NCI-H187 treated with DMSO at 0.1 percent for 48 hours (cell line): ENCODE measurements at regions not wholly inside any gene's neighbourhood (a gene's known extent, or its start where the extent isn't known, plus 50 kb on each side); places are given as distances from the start of the nearest gene placed in this dataset.
"Not testable (repeated sequence)": the region's sequence is repeated elsewhere in the genome, so short reads cannot be mapped to it uniquely, and the experiment has no call there.

ENCODE experiments used
- DNase-seq: peaks from one replicate; lab custom pipeline; 2025; lab: John Stamatoyannopoulos, UW

DNA sequence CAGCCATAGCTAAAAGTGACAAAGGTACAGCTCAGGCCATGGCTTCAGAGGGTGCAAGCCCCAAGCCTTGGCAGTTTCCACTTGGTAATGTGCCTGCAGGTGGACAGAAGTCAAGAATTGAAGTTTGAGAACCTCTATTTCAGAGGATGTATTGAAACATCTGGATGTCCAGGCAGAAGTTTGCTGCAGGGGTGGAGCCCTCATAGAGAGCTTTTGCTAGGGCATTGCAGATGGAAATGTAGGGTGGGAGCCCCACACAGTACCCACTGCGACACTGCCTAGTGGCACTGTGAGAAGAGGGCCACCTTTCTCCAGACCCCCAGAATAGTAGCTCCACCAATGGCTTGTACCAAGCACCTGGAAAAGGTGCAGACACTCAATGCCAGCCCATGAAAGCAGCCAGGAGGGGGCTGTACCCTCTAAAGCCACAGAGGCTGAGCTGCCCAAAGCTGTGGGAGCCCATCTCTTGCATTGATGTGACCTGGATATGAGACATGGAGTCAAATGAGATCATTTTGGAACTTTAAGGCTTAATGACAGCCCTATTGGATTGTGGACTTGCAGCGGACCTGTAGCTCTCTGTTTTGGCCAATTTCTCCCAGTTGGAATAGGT, 1299.4 kb upstream of the MAP3K7 start:
- DNase-seq, result no peak

DNA sequence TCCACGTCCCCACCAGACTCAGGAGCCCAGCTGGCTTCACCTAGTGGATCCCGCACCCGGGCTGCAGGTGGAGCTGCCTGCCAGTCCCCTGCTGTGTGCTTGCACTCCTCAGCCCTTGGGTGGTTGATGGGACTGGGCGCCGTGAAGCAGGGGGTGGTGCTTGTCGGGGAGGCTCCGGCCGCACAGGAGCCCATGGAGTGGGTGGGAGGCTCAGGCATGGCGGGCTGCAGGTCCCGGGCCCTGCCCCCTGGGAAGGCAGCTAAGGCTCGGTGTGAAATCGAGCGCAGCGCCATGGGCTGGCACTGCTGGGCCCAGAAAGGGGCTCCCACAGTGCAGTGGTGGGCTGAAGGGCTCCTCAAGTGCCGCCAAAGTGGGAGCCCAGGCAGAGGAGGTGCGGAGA, 1294.9 kb upstream of the MAP3K7 start:
- not testable (repeated sequence) for DNase-seq

DNA sequence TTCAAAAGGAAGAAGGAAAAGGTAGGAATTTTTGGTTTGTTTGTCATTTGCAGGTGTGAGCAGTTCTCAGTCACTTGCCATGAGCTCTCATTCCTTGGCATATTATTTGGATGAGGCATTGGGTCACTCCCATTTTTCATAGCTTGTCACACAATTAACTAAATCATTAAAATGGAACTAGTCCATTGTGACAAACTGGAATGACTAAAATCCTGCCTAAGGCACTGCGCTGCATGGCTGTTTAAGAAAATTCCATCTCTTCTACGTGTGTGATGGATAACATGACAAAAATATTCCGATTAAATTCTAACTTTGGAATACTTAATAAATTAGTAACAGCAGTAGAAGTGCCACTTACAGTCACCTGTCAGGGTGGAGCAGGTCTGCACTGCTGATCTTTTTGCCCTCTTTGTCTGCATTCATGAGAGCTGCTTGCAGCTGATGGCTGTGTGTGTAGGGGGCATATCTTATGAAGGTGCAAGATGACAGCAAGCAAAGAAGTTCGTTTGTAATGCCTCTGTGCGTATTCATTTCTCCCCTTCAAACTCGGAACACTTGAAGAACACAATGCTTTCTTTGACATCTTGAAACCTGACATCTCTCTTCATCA, 1292.6 kb upstream of the MAP3K7 start:
- no peak for DNase-seq

DNA sequence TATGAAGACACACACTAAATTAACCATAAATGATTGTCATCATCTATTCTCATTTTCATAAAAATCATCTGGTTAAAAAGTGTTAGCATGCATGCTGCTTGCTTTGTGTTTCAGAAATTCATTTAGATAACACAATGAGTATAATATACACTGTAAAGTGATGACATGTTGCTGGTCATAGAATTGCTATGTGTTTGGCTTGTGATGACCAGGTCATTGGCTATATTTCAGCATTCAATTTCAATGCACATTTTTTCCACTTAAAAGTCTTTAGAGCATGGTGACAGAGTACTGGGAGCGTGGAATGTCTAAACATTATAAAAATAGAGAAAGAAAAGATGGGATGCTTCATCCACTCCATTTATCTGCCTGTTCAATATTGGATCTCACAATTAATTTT, 1291.1 kb upstream of the MAP3K7 start:
- no peak for DNase-seq

DNA sequence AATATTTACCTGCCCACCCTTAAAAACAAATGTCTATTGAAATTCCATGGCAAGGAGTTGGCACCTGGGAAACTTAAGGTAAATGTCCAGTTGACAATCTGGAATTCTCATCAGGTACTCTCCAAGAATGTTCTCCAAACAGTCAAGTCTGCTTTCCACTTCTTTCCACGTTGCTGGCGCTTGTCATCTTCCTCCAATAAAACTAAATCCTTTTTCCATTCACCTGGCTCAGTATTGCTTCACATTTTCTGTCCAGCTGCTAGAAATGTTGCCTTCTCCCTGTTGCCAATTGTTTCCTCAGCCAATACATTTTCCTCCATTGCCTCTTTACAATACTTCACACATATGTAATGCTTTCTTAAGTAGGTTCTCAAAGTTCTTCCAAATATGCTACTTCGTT, 1288.1 kb upstream of the MAP3K7 start:
- no peak for DNase-seq

DNA sequence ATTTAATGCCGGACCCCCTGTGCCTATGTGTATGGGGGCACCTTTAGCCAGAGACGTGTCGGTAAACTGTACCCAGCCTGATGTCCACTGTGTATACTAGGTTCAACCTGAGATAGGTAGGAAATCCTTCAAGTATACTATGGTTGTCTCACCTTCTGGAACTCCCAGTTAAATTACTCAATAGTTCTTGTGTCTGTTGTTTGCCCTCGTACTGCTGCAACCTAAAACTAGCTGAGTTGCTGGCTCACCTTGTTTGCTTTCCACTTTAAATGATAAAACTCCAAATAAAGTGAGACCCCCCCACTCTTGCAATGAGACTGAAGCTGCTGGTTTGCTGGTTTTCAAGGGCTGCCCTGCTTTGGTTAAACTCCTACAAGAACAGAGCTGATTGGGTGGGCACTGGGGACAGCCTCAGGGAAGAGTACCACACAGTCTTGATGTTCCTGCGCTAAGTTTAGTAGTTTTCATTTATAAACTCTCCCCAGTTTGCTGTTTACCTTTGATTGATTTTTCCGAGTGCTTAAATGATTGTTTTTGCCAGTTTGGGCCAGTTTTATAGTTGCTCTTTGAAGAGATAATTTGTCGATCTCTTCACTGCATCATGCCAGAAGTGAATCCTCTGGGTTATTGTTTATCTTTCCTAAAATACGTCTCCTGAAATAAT, 1281.8 kb upstream of the MAP3K7 start:
- no peak for DNase-seq

DNA sequence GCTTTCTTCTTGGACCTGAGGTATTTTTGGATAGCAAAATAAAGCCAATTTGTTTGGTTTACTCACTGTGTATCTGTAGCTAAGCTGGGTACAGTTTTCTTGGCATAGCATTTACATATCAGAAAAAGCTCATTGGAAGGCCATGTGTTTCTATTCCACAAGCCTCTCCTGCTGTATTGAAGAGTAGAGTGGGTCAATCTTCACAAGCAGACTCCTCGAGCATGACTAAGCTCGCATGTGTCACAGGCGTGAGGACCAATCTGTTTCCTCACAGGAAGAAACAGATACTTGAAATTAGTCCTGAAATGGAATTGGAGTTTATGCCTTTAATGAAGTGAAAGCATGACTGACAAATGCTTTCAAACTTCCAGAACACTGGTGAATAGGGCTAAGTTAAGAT, 1279.0 kb upstream of the MAP3K7 start:
- no peak for DNase-seq

DNA sequence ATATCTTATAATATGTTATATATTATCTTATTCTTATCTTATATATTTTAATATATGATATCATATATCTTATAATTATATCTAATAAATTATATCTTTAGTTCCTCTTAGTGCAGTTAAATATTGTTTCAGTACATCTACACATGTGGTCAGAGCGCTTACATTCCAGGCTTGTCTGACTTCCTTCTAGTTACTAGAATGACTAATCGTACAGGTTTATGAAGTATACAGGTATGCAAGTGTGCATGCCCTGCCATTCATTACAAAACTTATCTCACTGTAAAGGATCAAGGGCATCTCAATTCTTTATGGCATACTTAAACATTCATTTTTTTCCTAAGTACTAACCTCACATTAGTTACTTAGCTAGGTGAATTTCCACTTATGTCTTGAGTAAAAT, 1278.0 kb upstream of the MAP3K7 start:
- no peak for DNase-seq

DNA sequence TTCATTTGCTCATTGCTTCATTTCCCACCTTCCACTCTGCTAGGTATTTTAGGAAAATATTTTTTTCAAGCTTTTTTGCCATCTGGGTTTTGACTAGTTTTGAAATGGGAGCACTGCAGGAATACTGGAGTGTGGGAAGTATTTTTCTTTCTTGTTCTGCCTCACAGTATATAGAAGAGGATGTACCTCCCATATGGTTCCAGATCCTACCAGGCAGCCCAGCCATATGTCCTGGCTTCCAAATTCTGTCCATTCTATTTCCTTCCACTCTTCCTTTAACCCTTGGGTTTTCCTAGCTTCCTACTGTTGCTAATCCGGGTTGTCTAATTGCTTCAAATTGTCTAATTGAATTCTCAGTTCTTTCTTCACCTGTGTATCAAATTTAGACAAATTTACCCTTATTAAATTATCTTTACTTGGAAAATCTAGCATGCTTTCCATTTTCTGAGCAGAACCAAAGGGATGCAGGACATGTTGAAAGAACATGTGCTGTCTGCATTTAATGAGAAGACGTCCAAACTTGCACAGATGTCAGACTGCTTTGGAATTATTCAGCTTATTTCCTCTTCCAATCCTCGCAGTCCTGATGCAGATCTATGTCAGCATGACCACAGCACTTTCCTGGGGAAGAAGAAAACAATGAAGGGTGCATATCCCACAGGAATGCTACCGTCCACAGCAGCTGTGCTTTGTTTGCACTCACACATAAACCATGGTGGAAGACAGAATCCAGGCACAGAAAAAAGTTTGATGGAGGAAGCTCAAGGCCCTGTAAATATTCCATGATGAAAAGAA, 1273.9 kb upstream of the MAP3K7 start:
- no peak for DNase-seq

DNA sequence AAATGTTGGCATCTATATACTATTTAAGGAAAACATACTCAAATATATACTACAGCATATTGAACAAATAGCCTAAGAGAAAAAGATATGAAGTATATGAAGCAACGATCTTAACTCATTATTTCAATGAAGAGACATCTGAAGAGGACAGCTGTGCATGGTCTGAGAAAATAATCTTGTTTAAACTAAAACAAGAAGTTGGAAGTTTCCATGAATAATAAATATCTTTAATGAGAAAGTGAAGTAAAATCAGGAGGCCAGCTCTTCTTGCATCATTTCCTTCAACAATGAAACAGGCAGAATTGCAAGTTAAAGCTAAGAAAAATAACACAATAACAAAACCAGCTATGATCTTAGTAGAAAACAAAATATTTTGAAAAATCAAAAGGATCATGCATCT, 1265.4 kb upstream of the MAP3K7 start:
- no peak for DNase-seq

DNA sequence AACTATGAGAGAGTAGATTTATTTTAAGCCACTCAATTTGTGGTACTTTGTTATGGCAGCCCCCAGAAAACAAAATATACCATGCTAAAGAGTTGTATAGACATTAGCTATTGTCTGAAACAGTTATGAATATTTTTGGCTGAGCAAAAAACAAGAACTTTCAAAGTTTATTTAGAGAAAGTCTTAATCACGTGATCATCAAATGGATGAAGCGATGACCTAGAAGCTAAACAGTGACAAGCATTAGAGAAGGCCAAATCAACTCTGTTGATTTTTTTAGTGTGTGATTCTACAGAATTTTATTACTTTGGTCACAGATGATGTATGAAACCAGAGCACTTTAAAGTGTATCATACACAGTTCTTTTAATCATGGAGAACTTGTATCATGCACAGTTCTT, 1247.9 kb upstream of the MAP3K7 start:
- no peak for DNase-seq

DNA sequence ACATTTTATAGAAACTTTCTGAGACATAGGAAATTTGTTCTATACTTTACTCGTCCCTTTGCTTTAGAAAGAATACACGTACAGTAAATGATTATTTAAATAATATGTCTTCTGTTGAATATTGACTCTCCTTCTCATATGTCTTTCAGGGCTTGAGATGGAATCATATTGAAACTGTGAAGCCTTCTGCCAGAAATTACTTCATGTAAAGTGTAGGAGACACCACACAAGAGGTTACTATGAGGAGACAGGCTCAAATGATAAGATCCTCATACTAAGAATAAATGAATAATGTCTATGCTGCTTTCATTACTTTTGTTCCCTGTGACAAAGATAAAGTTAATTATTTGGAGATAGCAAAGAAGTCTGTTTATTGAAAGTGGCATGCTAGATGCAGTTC, 1240.3 kb upstream of the MAP3K7 start:
- no peak for DNase-seq

DNA sequence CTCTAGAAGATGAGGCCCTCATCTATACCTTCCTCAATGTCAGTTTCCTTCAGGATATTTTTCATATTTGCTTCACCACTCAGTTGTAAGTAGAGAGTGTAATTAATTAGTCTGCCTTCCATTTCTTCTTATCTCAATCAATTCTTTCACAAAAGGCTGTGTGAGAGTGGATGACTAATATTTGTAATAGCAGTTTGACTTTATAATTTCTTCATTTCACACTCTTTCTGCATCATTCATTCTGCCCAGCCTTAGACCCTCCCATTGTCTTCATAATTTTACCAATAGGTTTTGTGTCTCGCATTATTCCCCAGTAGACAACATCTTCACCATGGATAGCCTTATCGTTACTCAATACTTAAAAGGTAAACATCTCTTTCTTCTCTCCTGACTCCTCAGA, 1239.3 kb upstream of the MAP3K7 start:
- no peak for DNase-seq

DNA sequence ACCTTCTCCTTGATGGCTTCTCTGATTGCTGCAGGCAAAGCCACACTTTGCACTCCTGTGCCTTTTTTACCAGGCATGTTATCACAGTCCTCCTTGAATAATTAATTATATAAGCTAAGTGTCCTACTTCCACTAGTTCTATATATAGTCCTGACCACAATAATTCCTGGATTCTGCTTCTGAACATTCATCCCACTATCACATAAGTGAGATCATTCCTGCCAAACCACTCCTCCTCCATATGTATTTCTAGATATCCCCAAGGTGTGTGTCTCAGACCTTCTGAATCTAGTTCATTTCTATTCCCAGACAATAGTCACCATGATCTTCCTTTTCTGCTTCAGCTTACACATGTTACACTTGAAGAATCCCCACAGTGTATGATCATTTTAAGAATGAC, 1237.5 kb upstream of the MAP3K7 start:
- no peak for DNase-seq

DNA sequence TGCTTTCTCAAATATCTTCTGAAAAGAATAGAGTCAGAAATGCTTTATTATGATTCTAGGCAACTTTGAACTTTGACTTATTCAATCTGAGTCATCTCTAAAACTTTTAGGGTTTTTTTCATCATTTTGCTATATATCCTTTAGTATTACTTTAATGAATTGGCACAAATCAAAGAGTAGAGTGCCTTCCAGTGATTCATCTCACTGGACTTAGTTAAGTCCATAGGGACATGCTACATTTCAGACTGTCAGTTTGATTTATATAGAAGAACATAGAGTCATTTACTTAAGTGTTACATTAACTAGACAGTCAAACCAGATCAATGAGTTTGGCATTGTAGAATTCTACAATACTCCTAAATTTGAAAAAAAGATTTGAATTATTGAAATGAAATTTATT, 1235.7 kb upstream of the MAP3K7 start:
- no peak for DNase-seq

DNA sequence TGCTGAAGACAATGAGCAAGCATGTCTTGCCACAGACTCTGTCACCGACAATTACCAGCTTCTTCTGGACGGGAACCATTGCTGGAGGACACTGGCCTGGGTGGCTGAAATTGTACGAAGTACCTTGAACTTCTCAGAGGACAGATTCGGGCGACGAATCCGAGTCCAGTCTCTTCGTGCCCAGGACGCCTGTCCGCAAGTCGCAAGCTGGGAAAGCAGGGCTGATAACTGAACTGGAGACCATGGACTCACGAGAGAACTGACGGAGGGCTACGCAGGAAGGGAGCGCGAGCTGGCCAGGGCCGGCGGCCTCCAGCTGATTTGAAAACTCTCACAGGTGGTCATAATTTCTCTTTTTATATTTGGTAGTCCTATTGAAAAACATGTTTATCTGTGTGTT, 1229.5 kb upstream of the MAP3K7 start:
- DNase-seq, result no peak

DNA sequence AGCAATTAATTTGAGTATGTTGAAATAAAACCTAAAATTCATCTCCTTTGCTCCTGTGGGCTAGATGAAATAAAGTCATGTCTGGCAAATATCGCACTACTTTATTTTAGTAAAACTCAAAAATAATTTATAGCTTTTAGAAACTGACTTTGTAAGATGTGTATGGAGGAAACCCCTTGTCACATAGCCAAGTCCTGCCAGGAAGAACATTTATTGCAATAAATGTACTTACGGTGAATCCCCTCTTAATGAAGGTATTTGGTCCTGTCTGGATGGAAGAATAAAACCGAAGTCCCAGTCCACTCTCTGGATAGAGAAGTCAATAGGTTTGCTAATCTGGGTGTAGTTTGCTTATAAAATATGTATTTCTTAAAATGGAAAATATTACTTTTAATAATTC, 1226.8 kb upstream of the MAP3K7 start:
- DNase-seq, result no peak

DNA sequence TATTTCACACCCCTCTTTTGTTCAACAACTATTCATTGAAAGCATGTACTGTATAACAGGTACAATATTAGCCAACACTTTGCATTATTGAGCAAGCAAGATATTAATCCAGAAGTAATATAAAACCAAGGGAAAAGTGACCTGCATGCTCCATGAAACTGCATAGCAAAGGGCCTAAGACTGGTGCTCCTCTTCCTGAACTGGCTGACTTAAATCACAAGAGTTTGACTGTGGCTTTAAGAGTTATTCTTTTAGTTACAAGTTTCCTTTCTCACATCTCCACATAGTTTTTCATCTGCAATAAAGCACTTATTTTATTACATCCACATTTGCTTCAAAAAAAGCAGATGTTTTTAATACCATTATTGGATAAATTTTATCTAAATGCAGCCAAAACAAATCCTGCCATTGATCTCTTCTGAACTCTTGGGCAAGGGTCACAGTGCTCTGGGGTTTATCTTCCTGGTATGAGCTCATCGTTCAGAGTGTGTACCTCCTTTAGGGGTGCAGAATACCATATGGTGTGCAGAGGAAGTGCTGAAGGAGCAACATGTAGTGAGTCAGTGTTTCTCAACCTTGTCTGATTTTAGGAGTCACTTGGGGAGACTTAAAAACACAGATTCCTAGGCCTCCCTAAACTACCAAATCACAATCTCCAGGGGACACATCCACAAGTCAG, 1225.9 kb upstream of the MAP3K7 start:
- no peak for DNase-seq

DNA sequence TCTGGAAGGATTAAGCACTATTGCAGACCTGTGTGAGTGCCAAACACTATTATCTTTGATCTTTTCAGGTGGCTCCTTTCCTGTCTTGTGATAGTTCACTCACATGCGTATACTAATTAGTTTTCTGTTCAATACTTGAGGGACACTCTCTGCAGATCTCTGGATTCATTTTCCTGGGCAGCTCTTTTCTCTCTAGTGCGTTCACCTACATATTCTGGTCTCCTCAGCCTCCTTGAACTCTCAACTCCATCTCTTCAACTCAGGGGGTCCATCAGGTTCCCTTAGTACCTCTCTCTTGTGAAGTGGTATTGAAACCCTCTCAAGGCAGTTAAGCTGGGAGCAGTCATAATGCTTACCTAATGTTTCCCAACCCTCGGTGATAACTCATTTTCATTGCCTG, 1218.1 kb upstream of the MAP3K7 start:
- DNase-seq, result no peak

DNA sequence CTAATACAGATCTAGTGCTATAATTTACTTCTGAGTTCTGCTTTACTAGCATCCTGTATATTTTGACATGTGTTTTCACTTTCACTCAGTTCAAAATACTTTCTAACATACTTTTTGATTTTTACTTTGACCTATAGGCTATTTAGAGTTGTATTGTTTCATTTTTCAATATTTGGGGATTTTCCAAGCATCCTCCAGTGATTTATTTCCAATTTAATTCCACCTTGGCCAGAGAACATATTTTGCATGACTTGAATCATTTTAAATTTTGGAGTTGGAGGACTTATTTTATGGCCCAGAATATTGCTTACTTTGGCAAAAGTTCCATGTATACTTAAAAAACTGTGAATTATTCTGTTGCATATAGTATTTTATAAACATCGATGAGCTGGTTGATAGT, 1215.6 kb upstream of the MAP3K7 start:
- no peak for DNase-seq

DNA sequence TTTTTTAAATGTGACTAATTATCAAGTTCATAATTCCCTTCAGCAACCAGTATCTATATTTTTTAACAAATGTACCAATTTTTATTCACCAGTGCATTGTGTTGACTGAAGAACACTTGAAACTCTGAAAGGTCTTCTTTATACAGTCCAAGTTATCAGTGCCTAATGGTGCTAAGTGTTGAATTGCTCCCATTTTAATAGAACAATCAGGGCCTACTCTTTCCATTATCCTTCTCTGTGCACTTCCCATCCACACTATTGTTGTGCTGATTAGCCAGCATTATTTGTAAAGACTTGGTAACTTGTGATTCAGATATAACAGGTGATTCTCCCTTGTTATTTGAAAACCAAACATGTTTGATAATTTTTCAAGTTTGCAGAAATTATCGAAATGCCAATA, 1209.7 kb upstream of the MAP3K7 start:
- no peak for DNase-seq

DNA sequence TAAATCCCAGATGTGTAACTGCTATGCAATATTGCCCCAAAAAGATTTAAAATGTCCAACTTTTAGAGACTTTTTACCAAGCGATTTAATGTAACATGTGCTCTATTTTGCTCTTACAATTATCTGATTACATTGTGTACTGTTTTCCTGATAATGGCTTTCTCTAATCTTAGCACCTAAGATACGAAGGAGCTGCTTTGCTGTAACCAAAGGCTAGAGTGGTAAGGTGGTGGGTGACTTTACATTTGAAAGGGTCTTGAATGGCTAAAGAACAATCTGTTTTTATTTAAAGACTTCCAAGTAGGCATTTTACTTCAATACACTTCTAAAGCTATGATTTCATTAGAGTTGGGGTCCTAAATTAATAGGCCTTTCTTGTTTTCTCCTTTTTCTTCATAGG, 1201.6 kb upstream of the MAP3K7 start:
- DNase-seq, result no peak
